ENCODE measurements at regions not wholly inside any gene's neighbourhood (a gene's known extent, or its start where the extent isn't known, plus 50 kb on each side); places are given as distances from the start of the nearest gene placed in this dataset.

DNA sequence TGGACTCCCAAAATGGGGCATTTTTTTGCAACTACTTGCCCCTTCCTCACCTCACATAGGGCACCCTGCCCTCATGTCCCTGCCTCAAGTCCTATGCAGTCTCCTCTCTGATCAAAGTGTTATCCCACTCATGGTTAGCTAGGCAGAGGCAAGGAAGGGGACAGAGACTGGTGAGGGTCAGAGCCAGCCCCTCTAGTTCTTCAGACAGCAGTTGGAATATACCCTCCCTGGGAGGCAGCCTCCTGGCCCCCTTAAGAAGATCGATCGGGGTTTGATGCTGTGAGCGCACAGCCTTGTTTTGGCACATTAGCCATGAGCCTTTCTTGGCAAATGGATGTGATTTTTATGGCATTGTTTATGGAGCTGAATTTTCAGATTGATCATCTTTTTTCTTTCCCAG lies 436.9 kb downstream of the BUD13 start:
- no peak overlapping the region for H3K27ac ChIP-seq (ENCODE audit: low read depth, low read length)
- no peak overlapping the region for H3K14ac ChIP-seq (ENCODE audit: low read length)
- H3K18ac ChIP-seq (ENCODE audit: low read length) = no peak overlapping the region
- H2BK120ac ChIP-seq (ENCODE audit: insufficient read depth, low read length, poor library complexity) = no peak overlapping the region
- no peak overlapping the region for H3K4ac ChIP-seq (ENCODE audit: low read depth, low read length)
- H4K91ac ChIP-seq (ENCODE audit: low read depth, low read length) = no peak overlapping the region
- DNase-seq = no peak
- no peaks in the 10 kb centered on the region for H3K9me3 ChIP-seq (ENCODE audit: insufficient read depth, low read depth, low read length)
- no CpG with 5 or more reads among the region's 3 CpGs for WGBS (ENCODE audit: extremely low coverage, insufficient coverage, insufficient read length)
- H3K27me3 ChIP-seq (ENCODE audit: insufficient read depth, low read length) = no peaks in the 10 kb centered on the region
- H3K79me2 ChIP-seq (ENCODE audit: control insufficient read depth, insufficient read depth, low read length, poor library complexity) = no peaks in the 10 kb centered on the region
- H3K36me3 ChIP-seq (ENCODE audit: control insufficient read depth in 1 of 2, insufficient read depth in 2 of 2, low read length in 2 of 2) = no peaks in the 10 kb centered on the region
- no peak overlapping the region for H2BK5ac ChIP-seq (ENCODE audit: low read depth, low read length, poor library complexity)
- no peak overlapping the region for H2AK5ac ChIP-seq (ENCODE audit: low read length)
- H3K4me3 ChIP-seq (ENCODE audit: low read depth, low read length) = no peak overlapping the region
- no peak overlapping the region for H4K8ac ChIP-seq (ENCODE audit: low read depth, low read length)
- no peak overlapping the region for H3K23ac ChIP-seq (ENCODE audit: low read length)
- no peak overlapping the region for H3K4me2 ChIP-seq (ENCODE audit: low read length)
- no peak overlapping the region for H2AFZ ChIP-seq (ENCODE audit: insufficient read depth, low read length, poor library complexity)
- no peak overlapping the region for H2BK12ac ChIP-seq (ENCODE audit: low read length)
- H4K12ac ChIP-seq (ENCODE audit: low read depth, low read length) = no peak overlapping the region
- H3K9ac ChIP-seq (ENCODE audit: low read length) = no peak overlapping the region
- no peaks in the 10 kb centered on the region for H3K79me1 ChIP-seq (ENCODE audit: low read length)
- H3K4me1 ChIP-seq (ENCODE audit: control insufficient read depth in 1 of 2, insufficient read depth in 2 of 2, low read length in 2 of 2) = no peaks in the 10 kb centered on the region

DNA sequence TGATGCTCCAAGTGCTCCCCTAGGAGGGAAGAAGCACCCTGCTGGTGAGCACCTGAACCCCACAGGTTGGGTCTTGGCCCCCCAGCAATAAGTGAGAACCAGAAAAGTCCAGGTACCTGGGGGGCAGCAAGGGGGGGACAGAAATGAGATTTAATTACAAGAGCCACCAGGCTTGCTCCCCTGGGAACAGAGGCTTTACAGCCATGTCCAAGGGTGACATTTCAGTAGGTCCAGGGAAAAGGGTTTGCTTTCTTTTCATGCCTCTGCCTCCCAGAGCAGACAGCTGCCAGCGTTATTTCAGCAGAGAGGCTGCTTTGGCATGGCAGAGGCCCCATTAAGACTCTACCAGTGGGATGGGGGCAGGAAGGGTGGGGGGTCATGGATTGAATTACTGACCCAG lies 437.7 kb downstream of the BUD13 start:
- no peak overlapping the region for H3K14ac ChIP-seq (ENCODE audit: low read length)
- no peak overlapping the region for H2AFZ ChIP-seq (ENCODE audit: insufficient read depth, low read length, poor library complexity)
- H3K23ac ChIP-seq (ENCODE audit: low read length) = no peak overlapping the region
- DNase-seq = no peak
- H4K12ac ChIP-seq (ENCODE audit: low read depth, low read length) = no peak overlapping the region
- H3K36me3 ChIP-seq (ENCODE audit: control insufficient read depth in 1 of 2, insufficient read depth in 2 of 2, low read length in 2 of 2) = no peaks in the 10 kb centered on the region
- H4K91ac ChIP-seq (ENCODE audit: low read depth, low read length) = no peak overlapping the region
- no peak overlapping the region for H2BK120ac ChIP-seq (ENCODE audit: insufficient read depth, low read length, poor library complexity)
- H2BK5ac ChIP-seq (ENCODE audit: low read depth, low read length, poor library complexity) = no peak overlapping the region
- H3K27ac ChIP-seq (ENCODE audit: low read depth, low read length) = no peak overlapping the region
- no peak overlapping the region for H3K18ac ChIP-seq (ENCODE audit: low read length)
- no peak overlapping the region for H4K8ac ChIP-seq (ENCODE audit: low read depth, low read length)
- H3K79me2 ChIP-seq (ENCODE audit: control insufficient read depth, insufficient read depth, low read length, poor library complexity) = no peaks in the 10 kb centered on the region
- H2AK5ac ChIP-seq (ENCODE audit: low read length) = no peak overlapping the region
- no peaks in the 10 kb centered on the region for H3K27me3 ChIP-seq (ENCODE audit: insufficient read depth, low read length)
- no peak overlapping the region for H3K4ac ChIP-seq (ENCODE audit: low read depth, low read length)
- no peaks in the 10 kb centered on the region for H3K79me1 ChIP-seq (ENCODE audit: low read length)
- no peak overlapping the region for H2BK12ac ChIP-seq (ENCODE audit: low read length)
- H3K9me3 ChIP-seq (ENCODE audit: insufficient read depth, low read depth, low read length) = no peaks in the 10 kb centered on the region
- no peak overlapping the region for H3K4me2 ChIP-seq (ENCODE audit: low read length)
- no peaks in the 10 kb centered on the region for H3K4me1 ChIP-seq (ENCODE audit: control insufficient read depth in 1 of 2, insufficient read depth in 2 of 2, low read length in 2 of 2)
- WGBS (ENCODE audit: extremely low coverage, insufficient coverage, insufficient read length) = no CpG with 5 or more reads among the region's 1 CpG
- no peak overlapping the region for H3K9ac ChIP-seq (ENCODE audit: low read length)
- no peak overlapping the region for H3K4me3 ChIP-seq (ENCODE audit: low read depth, low read length)

DNA sequence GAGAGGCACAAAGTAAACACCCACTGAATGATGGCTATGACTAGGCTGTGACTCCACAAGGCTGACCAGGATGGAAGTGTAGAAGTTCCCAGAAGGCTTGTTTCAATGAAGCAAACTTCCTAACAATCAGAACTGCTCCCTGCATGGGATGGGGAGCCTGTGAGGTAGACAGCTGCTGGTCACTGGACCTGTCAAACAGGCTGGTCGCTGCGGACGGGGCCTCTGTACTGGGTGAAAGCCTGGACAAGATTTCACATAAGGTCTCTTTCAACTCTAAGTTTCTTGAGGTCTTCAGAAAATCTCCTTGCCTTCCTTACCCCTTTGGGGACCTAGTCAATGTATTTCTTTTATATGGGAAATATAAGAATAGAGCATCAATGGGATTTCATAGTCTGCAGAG lies 438.2 kb downstream of the BUD13 start:
- H2AFZ ChIP-seq (ENCODE audit: insufficient read depth, low read length, poor library complexity) = no peak overlapping the region
- H3K9me3 ChIP-seq (ENCODE audit: insufficient read depth, low read depth, low read length) = no peaks in the 10 kb centered on the region
- no peaks in the 10 kb centered on the region for H3K4me1 ChIP-seq (ENCODE audit: control insufficient read depth in 1 of 2, insufficient read depth in 2 of 2, low read length in 2 of 2)
- no peak overlapping the region for H4K12ac ChIP-seq (ENCODE audit: low read depth, low read length)
- H3K23ac ChIP-seq (ENCODE audit: low read length) = no peak overlapping the region
- no peak overlapping the region for H3K14ac ChIP-seq (ENCODE audit: low read length)
- H2BK12ac ChIP-seq (ENCODE audit: low read length) = no peak overlapping the region
- no peak overlapping the region for H3K4ac ChIP-seq (ENCODE audit: low read depth, low read length)
- H3K36me3 ChIP-seq (ENCODE audit: control insufficient read depth in 1 of 2, insufficient read depth in 2 of 2, low read length in 2 of 2) = no peaks in the 10 kb centered on the region
- H4K8ac ChIP-seq (ENCODE audit: low read depth, low read length) = no peak overlapping the region
- no peak overlapping the region for H3K18ac ChIP-seq (ENCODE audit: low read length)
- no peak for DNase-seq
- H3K4me2 ChIP-seq (ENCODE audit: low read length) = no peak overlapping the region
- no peak overlapping the region for H2AK5ac ChIP-seq (ENCODE audit: low read length)
- H2BK120ac ChIP-seq (ENCODE audit: insufficient read depth, low read length, poor library complexity) = no peak overlapping the region
- no peaks in the 10 kb centered on the region for H3K79me2 ChIP-seq (ENCODE audit: control insufficient read depth, insufficient read depth, low read length, poor library complexity)
- H3K27ac ChIP-seq (ENCODE audit: low read depth, low read length) = no peak overlapping the region
- H2BK5ac ChIP-seq (ENCODE audit: low read depth, low read length, poor library complexity) = no peak overlapping the region
- no peaks in the 10 kb centered on the region for H3K27me3 ChIP-seq (ENCODE audit: insufficient read depth, low read length)
- no peaks in the 10 kb centered on the region for H3K79me1 ChIP-seq (ENCODE audit: low read length)
- no peak overlapping the region for H4K91ac ChIP-seq (ENCODE audit: low read depth, low read length)
- WGBS (ENCODE audit: extremely low coverage, insufficient coverage, insufficient read length) = no CpG with 5 or more reads among the region's 3 CpGs
- H3K9ac ChIP-seq (ENCODE audit: low read length) = no peak overlapping the region
- H3K4me3 ChIP-seq (ENCODE audit: low read depth, low read length) = no peak overlapping the region

DNA sequence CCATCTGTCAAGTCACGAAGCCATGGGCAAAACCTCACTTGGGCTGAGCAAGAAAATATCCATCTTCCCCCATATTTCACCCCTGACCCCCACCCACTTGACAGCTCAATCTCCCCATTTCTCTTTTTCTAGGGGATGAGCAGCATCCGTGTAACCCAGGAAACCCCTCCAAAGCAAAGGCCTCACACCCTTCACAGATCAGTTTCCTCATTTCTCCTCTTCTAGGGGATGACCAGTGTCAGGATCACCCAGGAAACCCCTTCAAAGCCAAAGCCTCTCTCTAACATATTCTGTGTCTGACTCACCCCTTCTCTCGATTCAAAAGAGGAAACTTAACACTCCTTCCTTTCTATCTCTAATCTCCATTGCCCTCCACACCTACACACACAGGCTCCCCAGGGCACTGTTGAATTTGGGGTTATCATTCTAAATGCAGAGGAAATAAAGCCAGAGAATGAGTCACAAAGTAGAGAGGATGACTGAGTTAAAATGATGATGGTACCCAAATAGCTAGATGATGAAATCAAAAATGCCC lies 439.7 kb downstream of the BUD13 start:
- Histone ChIP-seq H3K27me3 (ENCODE audit: insufficient read depth, low read length) (no peaks in the 10 kb centered on the region), H3K36me3 (ENCODE audit: control insufficient read depth in 1 of 2, insufficient read depth in 2 of 2, low read length in 2 of 2) (no peaks in the 10 kb centered on the region), H3K14ac (ENCODE audit: low read length) (no peak overlapping the region), H2BK120ac (ENCODE audit: insufficient read depth, low read length, poor library complexity) (no peak overlapping the region), H2AFZ (ENCODE audit: insufficient read depth, low read length, poor library complexity) (no peak overlapping the region), H4K12ac (ENCODE audit: low read depth, low read length) (no peak overlapping the region), H3K4ac (ENCODE audit: low read depth, low read length) (no peak overlapping the region), H3K4me1 (ENCODE audit: control insufficient read depth in 1 of 2, insufficient read depth in 2 of 2, low read length in 2 of 2) (no peaks in the 10 kb centered on the region), H3K79me1 (ENCODE audit: low read length) (no peaks in the 10 kb centered on the region), H3K23ac (ENCODE audit: low read length) (no peak overlapping the region), H2AK5ac (ENCODE audit: low read length) (no peak overlapping the region), H3K9me3 (ENCODE audit: insufficient read depth, low read depth, low read length) (no peaks in the 10 kb centered on the region), H2BK5ac (ENCODE audit: low read depth, low read length, poor library complexity) (no peak overlapping the region), H3K4me3 (ENCODE audit: low read depth, low read length) (no peak overlapping the region), H3K18ac (ENCODE audit: low read length) (no peak overlapping the region), H4K91ac (ENCODE audit: low read depth, low read length) (no peak overlapping the region), H3K79me2 (ENCODE audit: control insufficient read depth, insufficient read depth, low read length, poor library complexity) (no peaks in the 10 kb centered on the region), H4K8ac (ENCODE audit: low read depth, low read length) (no peak overlapping the region), H3K4me2 (ENCODE audit: low read length) (no peak overlapping the region), H3K9ac (ENCODE audit: low read length) (no peak overlapping the region), H2BK12ac (ENCODE audit: low read length) (no peak overlapping the region), H3K27ac (ENCODE audit: low read depth, low read length) (no peak overlapping the region)
- WGBS (ENCODE audit: extremely low coverage, insufficient coverage, insufficient read length) = no CpG with 5 or more reads among the region's 3 CpGs
- no peak for DNase-seq

Measured in trophoblast cell (in vitro differentiated cells and primary cell).